ENCODE measurements at regions not wholly inside any gene's neighbourhood (a gene's known extent, or its start where the extent isn't known, plus 50 kb on each side); places are given as distances from the start of the nearest gene placed in this dataset.

DNA sequence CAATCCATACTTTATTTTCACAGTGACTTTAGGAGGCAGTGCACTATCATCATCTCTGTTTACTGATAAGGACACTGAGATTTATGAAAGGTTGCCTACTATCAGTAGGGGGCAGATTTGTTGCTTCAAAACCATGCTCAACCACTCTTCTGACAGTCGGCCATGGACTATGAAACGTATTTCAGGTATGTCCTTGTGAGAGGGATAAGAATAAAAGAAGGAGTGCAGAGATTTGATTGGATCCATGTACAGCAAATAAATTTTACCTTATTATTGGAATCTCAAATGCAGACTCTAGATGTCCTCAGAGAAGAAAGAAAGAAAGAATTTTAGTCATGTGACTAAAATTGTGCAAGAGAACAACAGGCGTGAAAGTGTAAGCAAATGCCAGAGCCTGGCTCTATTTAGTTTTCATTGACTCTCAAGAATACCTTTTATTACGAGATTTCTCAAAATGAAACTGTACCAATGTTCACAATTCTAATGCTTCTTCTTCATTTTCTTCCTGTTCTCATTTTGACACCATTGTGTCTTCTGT, 296.6 kb upstream of the RASA1 start:
- no peak for DNase-seq (ENCODE audit: low read depth in 4 of 4, low spot score in 1 of 4)

DNA sequence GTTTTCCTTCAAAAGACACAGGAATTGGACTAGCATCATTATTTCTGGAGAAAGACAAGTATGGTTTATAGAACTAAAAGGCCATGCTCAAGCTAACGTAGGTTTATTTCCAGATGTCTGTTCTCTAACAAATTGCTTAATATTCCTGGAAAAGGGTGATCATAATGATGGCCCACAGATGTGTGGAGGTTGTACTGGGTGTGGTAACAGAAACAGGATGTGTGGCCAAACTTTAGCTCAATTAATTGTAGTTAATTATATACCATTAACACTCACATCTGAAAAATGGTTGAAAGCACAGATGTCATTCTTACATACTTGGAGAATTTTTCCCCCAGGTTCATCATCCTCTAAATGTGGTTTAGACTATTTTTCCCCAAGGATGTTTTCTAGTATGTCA, 292.7 kb upstream of the RASA1 start:
- no peak for DNase-seq (ENCODE audit: low read depth in 4 of 4, low spot score in 1 of 4)

DNA sequence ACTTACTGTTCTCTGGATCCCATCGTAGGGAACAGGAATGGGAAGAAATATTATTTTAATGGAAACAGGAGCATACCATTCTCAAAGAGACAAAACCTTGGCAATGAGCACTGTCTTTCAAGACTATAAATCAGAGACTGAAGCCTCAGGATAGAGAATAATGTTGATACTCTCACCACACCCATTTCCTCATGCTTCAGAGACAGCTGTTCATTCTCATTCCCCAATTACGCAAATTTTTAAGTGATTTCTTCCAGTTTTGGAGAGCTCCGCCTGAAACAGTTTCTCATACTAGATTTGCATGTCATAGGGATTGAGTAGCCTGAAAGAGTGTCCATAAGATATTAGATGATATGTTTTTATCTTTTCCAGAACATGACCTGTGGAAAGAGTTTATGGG, 290.5 kb upstream of the RASA1 start:
- DNase-seq (ENCODE audit: low read depth in 4 of 4, low spot score in 1 of 4), result no peak

DNA sequence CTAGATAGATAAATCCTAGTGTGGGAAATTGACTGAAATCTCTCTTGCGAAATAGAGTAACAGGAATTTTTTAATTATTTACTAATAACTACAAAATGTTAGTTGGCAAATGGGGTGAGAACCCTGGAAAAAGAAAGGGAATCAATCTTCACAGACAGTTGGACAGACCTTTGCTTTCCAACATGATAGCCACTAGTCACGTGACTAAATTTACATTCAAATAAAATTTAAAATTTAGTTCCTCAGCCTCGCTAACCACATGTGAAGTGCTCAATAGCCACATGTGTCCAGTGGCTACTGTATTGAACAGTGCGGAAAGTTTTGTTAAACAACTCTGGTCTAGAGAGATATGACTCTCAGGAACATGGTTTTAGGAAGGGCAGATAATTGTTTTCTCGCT, 289.9 kb upstream of the RASA1 start:
- no peak for DNase-seq (ENCODE audit: low read depth in 4 of 4, low spot score in 1 of 4)

DNA sequence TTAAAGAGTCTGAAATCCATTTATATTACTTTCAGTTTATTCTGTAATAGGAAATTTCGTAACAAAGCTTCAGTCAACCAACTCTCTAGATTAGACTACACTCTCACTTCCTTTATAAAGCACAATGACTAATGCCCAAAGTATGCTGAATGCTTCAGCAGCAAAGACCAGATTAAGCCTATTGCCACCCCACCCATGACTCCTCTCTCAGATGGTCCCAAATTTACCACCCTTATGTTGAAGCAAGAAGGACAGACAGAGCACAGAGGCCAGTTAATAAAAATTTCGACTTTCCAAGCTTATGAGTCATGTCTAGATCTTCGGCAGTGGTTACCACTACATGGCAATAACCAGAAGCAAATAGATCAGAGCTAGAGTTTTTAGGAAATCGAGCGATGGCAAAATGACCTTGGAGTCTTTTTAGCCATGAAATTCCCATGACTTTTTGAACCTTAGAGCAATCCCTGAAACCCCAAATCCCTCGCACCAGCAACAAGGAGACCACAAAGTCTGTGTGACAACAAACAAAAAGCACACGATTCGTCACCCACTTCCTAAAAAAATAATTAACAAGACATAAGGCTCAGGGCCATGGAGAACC, 287.8 kb upstream of the RASA1 start:
- DNase-seq (ENCODE audit: low read depth in 4 of 4, low spot score in 1 of 4), result no peak

DNA sequence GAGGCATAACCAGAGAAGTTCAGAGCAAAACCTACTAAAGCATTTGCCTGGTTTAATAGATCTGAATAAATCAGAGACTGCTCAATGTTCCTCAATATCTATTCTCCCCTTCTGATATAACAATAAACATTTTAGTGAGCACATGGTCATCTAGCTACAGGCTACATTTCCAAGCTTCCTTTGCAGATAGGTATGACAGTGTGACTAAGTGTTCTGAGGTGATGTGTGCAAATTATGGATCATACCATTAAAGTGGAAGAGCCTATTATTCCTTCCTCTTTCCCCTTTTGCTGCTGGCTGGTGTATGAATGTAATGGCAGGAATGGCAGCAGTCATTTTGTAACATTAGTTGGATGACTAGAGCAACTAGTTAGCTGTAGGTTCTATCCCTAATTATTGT, 285.8 kb upstream of the RASA1 start:
- DNase-seq (ENCODE audit: low read depth in 4 of 4, low spot score in 1 of 4), result no peak

DNA sequence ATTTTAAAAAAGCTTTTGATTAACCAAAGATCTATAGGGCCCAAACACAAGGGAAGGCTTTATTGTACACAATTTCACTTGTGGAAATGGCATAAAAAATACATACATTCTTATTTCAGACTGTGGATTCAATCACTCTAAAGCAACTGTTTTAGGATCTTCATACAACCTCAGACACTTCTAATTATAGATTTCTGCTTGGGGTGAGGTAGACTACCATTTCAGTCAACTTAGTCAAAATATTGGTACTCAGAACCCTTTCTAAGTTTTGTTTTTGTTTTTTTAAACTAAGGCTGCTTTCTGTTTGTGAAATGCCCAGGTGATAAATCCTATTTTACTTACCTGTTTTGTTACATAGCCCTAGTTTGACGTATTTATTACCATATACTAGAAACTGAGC, 284.5 kb upstream of the RASA1 start:
- no peak for DNase-seq (ENCODE audit: low read depth in 4 of 4, low spot score in 1 of 4)

DNA sequence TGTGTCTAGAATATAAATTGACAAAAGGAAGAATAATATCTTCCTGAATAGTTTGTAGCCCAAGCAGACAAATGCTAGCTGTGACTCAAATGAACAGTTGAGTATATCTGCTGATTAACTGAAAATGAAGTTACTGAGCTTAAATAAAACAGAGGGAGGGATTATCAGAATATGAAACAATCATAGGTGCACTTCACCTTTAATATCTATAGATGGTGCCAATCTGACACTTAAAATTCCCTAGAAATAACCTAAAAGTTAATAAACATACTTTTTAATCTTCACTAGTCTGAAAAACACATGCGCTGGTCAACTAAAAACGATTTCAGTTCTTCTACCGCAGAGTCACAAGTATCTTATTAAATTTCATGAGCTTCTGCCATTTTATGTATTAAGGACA, 280.8 kb upstream of the RASA1 start:
- no peak for DNase-seq (ENCODE audit: low read depth in 4 of 4, low spot score in 1 of 4)

DNA sequence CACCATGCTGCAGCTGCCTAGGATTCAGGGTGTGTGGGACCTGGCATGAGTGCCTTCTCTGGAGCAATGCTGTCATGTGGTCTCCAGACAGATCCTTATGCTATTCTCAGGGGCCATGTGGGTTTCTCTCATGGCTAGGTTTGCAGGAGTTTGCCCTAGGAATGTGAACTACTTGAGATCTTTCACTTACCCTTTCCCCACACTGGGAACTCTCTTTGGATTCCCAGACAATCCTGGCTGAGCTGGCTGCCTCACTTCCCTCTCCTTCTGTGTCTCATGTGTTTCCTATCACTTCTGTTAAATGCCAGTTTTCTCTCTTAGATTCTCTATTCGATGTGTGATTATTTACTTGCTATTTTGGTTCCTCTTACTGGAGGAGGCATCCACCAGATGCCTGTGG, 270.2 kb upstream of the RASA1 start:
- no peak for DNase-seq (ENCODE audit: low read depth in 4 of 4, low spot score in 1 of 4)

DNA sequence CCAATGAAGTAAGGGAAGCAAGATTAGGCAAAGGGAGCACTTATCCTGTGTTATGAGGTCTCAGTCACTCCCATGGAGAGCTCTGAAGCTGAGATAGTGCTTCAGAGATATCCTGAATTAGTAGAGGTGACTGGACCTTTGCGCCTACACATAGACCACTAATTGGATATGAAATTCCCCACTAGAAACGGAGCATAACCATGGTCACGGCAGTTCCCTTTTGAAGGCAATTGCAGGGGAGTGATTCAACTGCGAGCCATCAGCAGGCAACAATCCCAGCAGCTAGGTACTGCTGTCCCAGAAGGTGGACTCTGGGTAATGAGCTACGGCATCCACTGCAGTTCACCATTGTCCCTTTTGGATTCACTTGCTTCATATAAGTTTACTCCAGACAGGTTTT, 267.7 kb upstream of the RASA1 start:
- no peak for DNase-seq (ENCODE audit: low read depth in 4 of 4, low spot score in 1 of 4)

DNA sequence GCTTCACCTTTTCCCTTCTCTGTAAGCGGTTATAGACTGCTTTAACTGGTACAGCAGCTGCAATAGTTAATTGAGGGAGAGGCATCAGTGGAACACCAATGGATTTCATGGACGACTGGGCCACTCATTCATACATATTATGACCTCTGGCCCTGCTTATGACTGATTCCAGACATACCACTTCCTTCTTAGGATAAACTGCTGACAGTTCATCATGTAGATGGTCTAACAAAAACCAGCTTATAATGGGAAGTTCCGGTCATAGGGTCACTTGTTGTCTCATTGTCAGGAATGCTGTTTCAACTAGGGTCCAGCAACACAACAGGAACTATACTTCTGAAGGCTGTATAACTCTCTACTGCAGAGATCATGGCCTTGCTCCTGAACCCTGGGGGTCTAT, 265.2 kb upstream of the RASA1 start:
- no peak for DNase-seq (ENCODE audit: low read depth in 4 of 4, low spot score in 1 of 4)

DNA sequence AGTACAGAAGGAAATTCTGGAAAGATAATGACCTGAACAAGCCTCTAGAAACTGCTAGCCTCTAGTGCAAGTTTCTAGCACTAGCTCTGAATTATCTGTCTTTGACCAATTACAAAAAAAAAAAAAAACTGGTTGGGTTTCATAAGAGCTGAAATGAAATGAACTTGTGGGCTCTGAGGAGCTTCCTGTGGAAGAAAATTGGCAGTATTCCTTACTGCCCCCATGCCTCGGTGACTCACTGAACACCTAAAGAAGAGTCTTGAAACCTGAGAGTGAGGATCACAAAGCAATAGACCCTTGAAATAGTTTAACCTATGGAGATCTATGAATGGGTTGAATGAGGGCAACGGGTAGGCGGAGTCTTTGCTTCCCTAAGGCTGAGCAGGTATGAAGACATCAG, 263.6 kb upstream of the RASA1 start:
- DNase-seq (ENCODE audit: low read depth in 4 of 4, low spot score in 1 of 4), result no peak

DNA sequence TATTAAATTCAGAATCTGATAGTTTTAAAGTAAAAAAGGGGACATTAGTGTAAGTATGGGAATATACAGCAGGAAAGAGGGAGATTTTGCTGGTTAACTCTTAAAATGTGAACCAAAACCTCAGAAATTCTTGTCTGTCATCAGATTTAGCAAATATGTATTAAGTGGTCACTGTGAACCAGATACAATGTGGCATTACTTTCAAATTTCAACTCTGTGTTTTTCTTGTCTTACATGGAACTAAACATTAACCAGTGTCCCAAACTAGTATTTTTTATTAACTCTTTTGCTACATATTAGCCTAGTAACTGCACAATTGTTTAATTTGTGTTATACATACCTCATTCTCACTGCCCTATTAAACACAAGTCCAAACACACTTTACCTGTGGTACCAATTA, 259.9 kb upstream of the RASA1 start:
- no peak for DNase-seq (ENCODE audit: low read depth in 4 of 4, low spot score in 1 of 4)

DNA sequence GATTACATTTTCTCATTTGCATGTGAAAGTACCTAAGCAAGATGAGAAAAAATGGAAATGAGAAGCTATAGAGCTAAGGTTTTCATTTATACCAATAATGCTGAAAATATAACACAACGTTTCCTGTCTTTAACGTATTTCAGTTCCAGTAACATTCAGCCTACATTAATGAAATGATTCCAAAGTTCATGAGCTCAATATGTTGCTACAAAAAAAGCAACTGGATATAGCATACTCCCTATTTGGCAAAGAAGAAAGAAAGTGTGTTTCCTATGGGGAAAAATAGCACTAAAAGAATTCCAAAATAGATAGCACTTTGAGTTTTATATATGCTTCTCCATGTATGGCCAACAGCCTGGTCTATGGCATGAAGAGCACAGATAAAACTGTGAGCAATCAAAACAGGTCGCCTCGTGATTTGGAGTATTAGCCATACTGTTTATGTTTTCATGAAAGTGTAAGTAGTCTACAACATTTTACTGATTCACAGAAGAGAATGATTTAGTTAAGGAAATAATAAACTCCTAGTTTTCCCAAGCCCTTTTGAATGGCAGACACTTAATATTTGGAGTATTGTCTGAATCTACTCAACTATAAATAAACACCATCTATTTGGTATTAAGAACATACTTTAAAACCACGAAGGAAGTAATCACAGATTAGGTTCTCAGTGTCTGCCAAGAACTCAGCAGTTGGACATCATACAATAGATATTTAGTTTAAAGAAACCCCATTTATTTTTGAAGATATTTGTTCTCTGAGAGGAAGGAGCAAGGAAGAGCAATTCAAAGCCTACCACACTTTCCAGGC, 258.7 kb upstream of the RASA1 start:
- no peak for DNase-seq (ENCODE audit: low read depth in 4 of 4, low spot score in 1 of 4)

DNA sequence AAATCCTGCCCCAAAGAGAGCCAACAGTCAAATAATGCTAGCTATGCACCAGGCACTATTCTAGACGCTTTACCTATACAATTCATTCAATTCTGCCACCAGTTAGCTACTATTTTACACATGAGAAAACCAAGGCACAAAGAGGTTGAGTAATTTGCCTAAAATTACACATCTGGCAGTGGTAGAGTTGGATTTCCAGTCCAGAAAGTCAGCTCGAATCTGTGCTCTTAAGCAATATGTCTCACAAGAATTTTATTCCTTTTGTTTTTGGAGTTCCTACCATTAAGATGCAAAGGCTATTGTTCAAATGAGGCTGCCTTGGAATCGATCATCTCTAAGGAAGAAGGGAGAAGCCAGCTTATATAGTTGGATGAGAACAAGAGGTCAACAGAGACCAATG, 256.9 kb upstream of the RASA1 start:
- no peak for DNase-seq (ENCODE audit: low read depth in 4 of 4, low spot score in 1 of 4)

DNA sequence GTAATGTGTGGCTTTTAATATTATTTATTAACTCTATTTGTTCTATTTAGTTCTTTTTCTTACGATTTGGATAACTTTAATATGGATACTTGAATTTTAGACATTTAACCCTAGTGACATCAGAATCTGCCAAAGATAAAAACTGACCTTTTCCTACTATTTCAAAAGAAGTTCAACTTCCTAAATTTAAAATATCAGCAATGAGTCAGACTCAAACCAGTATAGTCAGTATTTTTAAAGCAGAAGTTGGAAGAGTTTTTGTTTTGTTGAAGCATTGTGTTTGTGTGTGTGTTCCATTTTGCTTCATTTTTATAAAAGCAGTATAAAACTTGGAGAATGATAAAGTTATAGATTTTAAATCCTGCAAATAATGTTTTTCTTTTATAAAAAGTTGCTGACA, 251.8 kb upstream of the RASA1 start:
- no peak for DNase-seq (ENCODE audit: low read depth in 4 of 4, low spot score in 1 of 4)

DNA sequence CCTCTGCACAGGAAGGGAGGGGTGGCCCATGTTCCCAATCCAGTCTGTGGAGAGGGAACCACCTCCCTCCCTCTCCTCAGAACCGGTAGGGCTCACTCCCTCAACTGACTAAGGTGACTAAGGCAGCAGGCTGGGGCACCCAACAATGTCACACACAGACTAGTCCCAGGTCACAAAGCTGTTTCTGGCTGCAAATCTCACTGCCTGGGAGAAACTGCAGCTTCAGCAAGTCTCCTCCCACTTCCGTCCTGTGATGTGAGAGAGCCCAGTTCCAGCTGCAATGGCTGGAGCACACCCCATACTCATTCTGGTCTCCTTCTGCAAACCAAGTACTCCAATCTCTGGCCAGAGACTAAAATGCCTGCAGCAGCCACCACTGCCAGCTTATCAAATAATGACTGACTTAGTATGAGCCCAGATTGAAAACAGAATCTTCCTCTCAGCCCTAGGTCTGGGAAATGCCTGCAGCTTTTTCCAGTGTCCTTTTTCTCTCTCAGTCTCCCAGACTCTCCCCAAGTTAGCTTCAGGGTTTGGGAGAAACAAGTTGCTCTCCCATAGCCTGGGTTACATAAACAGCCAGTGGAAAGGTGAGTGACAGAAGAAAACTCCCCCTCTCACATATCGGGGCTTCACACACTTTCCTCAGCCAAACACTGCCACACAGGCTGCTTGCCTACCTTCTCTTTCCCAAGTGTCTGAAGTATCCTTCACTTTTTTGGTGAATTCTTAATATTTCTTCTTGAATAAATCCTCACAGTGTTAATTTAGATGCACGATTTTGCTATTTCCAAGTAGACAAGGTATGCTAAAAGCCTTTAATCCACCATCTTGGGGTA, 247.4 kb upstream of the RASA1 start:
- no peak for DNase-seq (ENCODE audit: low read depth in 4 of 4, low spot score in 1 of 4)

DNA sequence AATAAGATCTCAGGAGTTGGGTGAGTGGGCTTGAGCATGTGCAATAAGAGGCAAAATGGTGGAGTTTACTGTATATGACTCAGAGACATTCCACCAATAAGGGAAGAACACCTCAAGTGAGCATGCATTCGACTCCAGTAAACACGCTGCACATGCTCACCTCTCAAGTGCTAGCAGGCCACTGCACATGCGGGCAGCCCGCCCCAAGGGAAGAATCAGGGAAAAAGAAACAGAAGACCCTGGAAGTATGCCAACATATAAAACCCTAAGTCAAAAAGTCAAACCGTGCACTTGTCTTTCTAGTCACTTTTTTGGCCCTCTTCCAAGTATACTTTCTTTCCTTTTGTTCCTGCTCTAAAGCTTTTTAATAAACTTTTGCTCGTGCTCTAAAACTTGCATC, 245.3 kb upstream of the RASA1 start:
- no peak for DNase-seq (ENCODE audit: low read depth in 4 of 4, low spot score in 1 of 4)

DNA sequence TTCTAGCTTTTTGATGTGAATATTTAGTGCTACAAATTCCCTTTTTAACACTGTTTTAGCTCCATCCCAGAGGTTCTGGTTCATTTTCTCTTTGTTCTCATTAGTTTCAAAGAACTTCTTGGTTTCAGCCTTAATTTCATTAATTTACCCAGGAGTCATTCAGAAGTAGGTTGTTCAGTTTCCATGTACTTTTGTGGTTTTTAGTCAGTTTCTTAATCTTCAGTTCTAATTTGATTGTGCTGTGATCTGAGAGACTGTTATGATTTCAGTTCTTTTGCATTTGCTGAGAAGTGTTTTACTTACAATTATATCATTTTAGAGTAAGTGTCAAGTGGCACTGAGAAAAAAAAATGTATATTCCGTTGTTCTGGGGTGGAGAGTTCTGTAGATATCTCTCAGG, 240.1 kb upstream of the RASA1 start:
- DNase-seq (ENCODE audit: low read depth in 4 of 4, low spot score in 1 of 4), result no peak

DNA sequence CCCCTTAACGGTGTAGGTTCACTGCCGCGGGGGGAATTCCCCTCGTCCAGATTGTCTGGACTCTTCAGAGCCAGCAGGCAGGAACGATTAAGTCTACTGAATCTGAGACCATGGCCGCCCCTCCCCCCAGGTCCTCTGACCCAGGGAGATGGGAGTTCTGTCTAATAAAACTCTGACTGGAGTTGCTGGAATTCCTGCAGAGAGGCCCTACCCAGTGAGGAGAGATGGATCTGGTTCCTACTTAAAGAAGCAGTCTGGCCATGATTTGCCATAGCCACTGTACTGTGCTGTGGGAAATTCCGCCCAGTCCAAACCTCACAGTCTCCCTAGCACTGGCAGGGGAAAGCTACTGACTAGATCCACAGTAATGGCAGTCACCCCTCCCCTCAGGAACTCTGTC, 237.7 kb upstream of the RASA1 start:
- no peak for DNase-seq (ENCODE audit: low read depth in 4 of 4, low spot score in 1 of 4)

DNA sequence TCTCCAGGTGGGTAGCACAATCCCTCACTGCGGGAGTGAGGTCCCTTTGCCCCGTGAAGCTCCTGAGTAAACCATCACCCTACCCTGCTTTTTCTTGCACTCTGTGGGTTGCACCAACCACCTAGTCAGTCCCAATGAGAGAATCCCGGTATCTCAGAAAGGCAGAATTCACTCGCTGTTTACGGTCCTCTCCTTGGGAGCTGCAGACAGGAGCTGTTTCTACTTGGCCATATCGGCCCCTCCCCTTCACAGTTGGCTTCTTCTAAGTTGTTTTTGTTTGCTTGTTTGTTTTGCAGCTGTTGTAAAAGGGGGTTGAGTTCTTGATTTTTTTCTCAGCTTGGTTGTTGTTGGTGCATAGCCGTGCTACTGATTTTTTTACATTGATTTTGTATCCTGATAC, 237.0 kb upstream of the RASA1 start:
- DNase-seq (ENCODE audit: low read depth in 4 of 4, low spot score in 1 of 4), result no peak

DNA sequence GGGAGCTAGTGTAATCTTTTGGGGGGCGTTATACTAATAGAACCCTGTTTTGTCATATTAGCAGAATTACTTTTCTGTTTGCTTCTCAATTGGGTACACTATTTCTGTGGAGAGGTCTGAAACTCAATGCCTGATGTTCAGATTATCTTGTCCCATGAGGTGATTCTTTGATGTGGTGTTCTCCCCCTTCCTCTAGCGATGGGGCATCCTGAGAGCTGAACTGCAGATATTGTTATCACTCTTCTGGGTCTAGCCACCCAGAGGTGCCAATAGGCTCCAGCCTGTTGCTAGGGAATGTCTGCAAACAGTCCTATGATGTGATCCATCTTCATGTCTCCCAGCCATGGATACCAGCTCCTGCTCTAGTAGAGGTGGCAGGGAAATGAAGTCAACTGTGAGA, 233.1 kb upstream of the RASA1 start:
- no peak for DNase-seq (ENCODE audit: low read depth in 4 of 4, low spot score in 1 of 4)
